ENCODE measurements at regions not wholly inside any gene's neighbourhood (a gene's known extent, or its start where the extent isn't known, plus 50 kb on each side); places are given as distances from the start of the nearest gene placed in this dataset.
"Not testable (repeated sequence)": the region's sequence is repeated elsewhere in the genome, so short reads cannot be mapped to it uniquely, and the experiment has no call there.

GRCh38 chr2:56515399-56515798 lies 331.6 kb downstream of the CCDC85A start:
- DNase-seq (ENCODE audit: low spot score) = no peak

GRCh38 chr2:56519806-56520205 lies 336.0 kb downstream of the CCDC85A start:
- DNase-seq (ENCODE audit: low spot score) = no peak

GRCh38 chr2:56522605-56523089 lies 338.9 kb downstream of the CCDC85A start:
- no peak for DNase-seq (ENCODE audit: low spot score)

GRCh38 chr2:56523816-56524215 lies 340.0 kb downstream of the CCDC85A start:
- no peak for DNase-seq (ENCODE audit: low spot score)

- no peak for DNase-seq (ENCODE audit: low spot score)
Observed at GRCh38 chr2:56531668-56532420, 348.1 kb downstream of the CCDC85A start.

GRCh38 chr2:56534321-56534720 lies 350.5 kb downstream of the CCDC85A start:
- no peak for DNase-seq (ENCODE audit: low spot score)

- no peak for DNase-seq (ENCODE audit: low spot score)
Observed at GRCh38 chr2:56537756-56538155, 354.0 kb downstream of the CCDC85A start.

- no peak for DNase-seq (ENCODE audit: low spot score)
Observed at GRCh38 chr2:56539618-56540017, 355.8 kb downstream of the CCDC85A start.

GRCh38 chr2:56540467-56540866 lies 356.7 kb downstream of the CCDC85A start:
- DNase-seq (ENCODE audit: low spot score) = no peak

- DNase-seq (ENCODE audit: low spot score) = no peak
Observed at GRCh38 chr2:56540916-56541315, 357.1 kb downstream of the CCDC85A start.

GRCh38 chr2:56542213-56542612 lies 358.4 kb downstream of the CCDC85A start:
- no peak for DNase-seq (ENCODE audit: low spot score)

GRCh38 chr2:56565143-56565542 lies 381.4 kb downstream of the CCDC85A start:
- no peak for DNase-seq (ENCODE audit: low spot score)

GRCh38 chr2:56571074-56571473 lies 387.3 kb downstream of the CCDC85A start:
- DNase-seq (ENCODE audit: low spot score) = no peak

- no peak for DNase-seq (ENCODE audit: low spot score)
Observed at GRCh38 chr2:56576001-56576400, 392.2 kb downstream of the CCDC85A start.

GRCh38 chr2:56580242-56580641 lies 396.5 kb downstream of the CCDC85A start:
- no peak for DNase-seq (ENCODE audit: low spot score)

- no peak for DNase-seq (ENCODE audit: low spot score)
Observed at GRCh38 chr2:56582570-56582969, 398.8 kb downstream of the CCDC85A start.

- no peak for DNase-seq (ENCODE audit: low spot score)
Observed at GRCh38 chr2:56583796-56584315, 400.1 kb downstream of the CCDC85A start.

GRCh38 chr2:56587456-56587855 lies 403.7 kb downstream of the CCDC85A start:
- no peak for DNase-seq (ENCODE audit: low spot score)

GRCh38 chr2:56589194-56589593 lies 405.4 kb downstream of the CCDC85A start:
- no peak for DNase-seq (ENCODE audit: low spot score)

GRCh38 chr2:56589835-56590234 lies 406.0 kb downstream of the CCDC85A start:
- DNase-seq (ENCODE audit: low spot score) = no peak

- DNase-seq (ENCODE audit: low spot score) = no peak
Observed at GRCh38 chr2:56590611-56591010, 406.8 kb downstream of the CCDC85A start.

- not testable (repeated sequence) for DNase-seq (ENCODE audit: low spot score)
Observed at GRCh38 chr2:56606086-56606485, 422.3 kb downstream of the CCDC85A start.

- DNase-seq (ENCODE audit: low spot score) = no peak
Observed at GRCh38 chr2:56613254-56613653, 429.5 kb downstream of the CCDC85A start.

GRCh38 chr2:56613920-56614319 lies 430.1 kb downstream of the CCDC85A start:
- no peak for DNase-seq (ENCODE audit: low spot score)

Data from hematopoietic multipotent progenitor cell treated with erythropoietin and hydrocortisone succinate and interleukin-3 and kit ligand, for 17 days (in vitro differentiated cells).